GM12878 (cell line): ENCODE measurements at regions not wholly inside any gene's neighbourhood (a gene's known extent, or its start where the extent isn't known, plus 50 kb on each side); places are given as distances from the start of the nearest gene placed in this dataset.

Experiments
- ATAC-seq: fragments of 200-7000 bp; cut with Tn5 transposase; 3 replicates; pipeline ENCODE4 v1.9.1; 2020; ENCODE audit warnings: mild to moderate bottlenecking, moderate library complexity
- BruUV-seq: library from RNA; stranded (reverse); fragments of 400-500 nt; replicated peaks from 2 replicates; lab custom pipeline; 2021; lab: Mats Ljungman, UMichigan
- CTCF ChIA-PET: fragments of 300-600 bp; sonication (Branson Sonifier 250); formaldehyde crosslinking; extraction: SDS; loops from one replicate; lab custom pipeline; 2021; ENCODE audit warnings: inconsistent platforms; lab: Yijun Ruan, JAX
- POLR2A ChIA-PET: fragments of 350-600 bp; formaldehyde crosslinking; extraction: SDS; loops from one replicate; lab custom pipeline; 2021; ENCODE audit warnings: inconsistent platforms; lab: Charles Lee
- RAD21 ChIA-PET: fragments of 300-600 bp; sonication (Branson Sonifier 250); formaldehyde crosslinking; loops from one replicate; lab custom pipeline; 2023; ENCODE audit warnings: antibody characterized with exemption; ENCODE audit not compliant: unreplicated experiment; lab: Charles Lee
- SMC1A ChIA-PET: fragments of 300-600 bp; sonication (Branson Sonifier 250); formaldehyde crosslinking; loops from one replicate; lab custom pipeline; 2023; ENCODE audit not compliant: unreplicated experiment, uncharacterized antibody; lab: Charles Lee
- DNase-seq: peaks from one replicate; pipeline ENCODE4 v3.0.0-alpha.2; 2011; ENCODE audit warnings: low read depth, low spot score
- FAIRE-seq: peaks from 3 replicates; lab custom pipeline; 2011; peaks lifted over from hg19 to GRCh38; lab: Jason Lieb, UNC
- H2AFZ ChIP-seq: 2 replicates; pipeline ENCODE4 v1.6.0; 2011; ENCODE audit warnings: low read depth, low read length, control low read depth; ENCODE audit not compliant: control insufficient read depth
- H3K27ac ChIP-seq: 2 replicates; pipeline ENCODE4 v1.5.1; 2011; ENCODE audit warnings: control low read depth; ENCODE audit not compliant: control insufficient read depth, insufficient read depth
- H3K27me3 ChIP-seq, 2 experiments: replicated peaks in 1 of 2; 2 replicates each; pipeline versions ENCODE4 v1.6.0 to v1.6.1; 2011; ENCODE audit warnings: low read length in 1 of 2; ENCODE audit not compliant: control insufficient read depth in 2 of 2, insufficient read depth in 2 of 2
- H3K36me3 ChIP-seq, 2 experiments: 2 replicates each; pipeline ENCODE4 v1.5.1; 2011; ENCODE audit warnings: low read length in 1 of 2; ENCODE audit not compliant: control insufficient read depth in 2 of 2, insufficient read depth in 2 of 2
- H3K4me1 ChIP-seq: 2 replicates; pipeline ENCODE4 v1.6.1; 2011; ENCODE audit warnings: mild to moderate bottlenecking, low read length, moderate library complexity, mixed read lengths; ENCODE audit not compliant: control insufficient read depth, insufficient read depth
- H3K4me2 ChIP-seq: 2 replicates; pipeline ENCODE4 v1.6.0; 2011; ENCODE audit warnings: control low read depth; ENCODE audit not compliant: control insufficient read depth, insufficient read depth
- H3K4me3 ChIP-seq: fragments of 200-600 bp; sonication (generic); 2 replicates; pipeline ENCODE4 v1.5.1; 2016
- H3K79me2 ChIP-seq: 2 replicates; pipeline ENCODE4 v1.6.0; 2011; ENCODE audit warnings: low read length; ENCODE audit not compliant: control insufficient read depth, insufficient read depth
- H3K9ac ChIP-seq: 2 replicates; pipeline ENCODE4 v1.8.0; 2011; ENCODE audit warnings: low read length, control low read depth, mixed read lengths; ENCODE audit not compliant: control insufficient read depth, insufficient read depth
- H3K9me3 ChIP-seq: replicated peaks from 3 replicates; pipeline ENCODE4 v1.5.1; 2011; ENCODE audit warnings: mild to moderate bottlenecking, low read length; ENCODE audit not compliant: control insufficient read depth, insufficient read depth
- H4K20me1 ChIP-seq: 2 replicates; pipeline ENCODE4 v1.6.0; 2011; ENCODE audit not compliant: control insufficient read depth, insufficient read depth
- ETV6 ChIP-seq, 2 experiments: fragments of 450-650 bp in 1 of 2; IDR thresholded peaks in 1 of 2; conservative IDR thresholded peaks in 1 of 2; 2 replicates each; pipeline ENCODE4 v1.6.1; 2014; ENCODE audit warnings: antibody characterized with exemption in 1 of 2, borderline replicate concordance in 1 of 2, low read depth in 1 of 2, mild to moderate bottlenecking in 1 of 2, moderate library complexity in 1 of 2
- GABPA ChIP-seq: IDR thresholded peaks from 2 replicates; pipeline ENCODE4 v1.6.1; 2014; ENCODE audit warnings: antibody characterized with exemption, low read depth, mild to moderate bottlenecking, inconsistent platforms
- HDAC6 ChIP-seq: fragments of 200-600 bp; sonication (generic); IDR thresholded peaks from one replicate; pipeline ENCODE4 v1.8.0; 2017; ENCODE audit warnings: antibody characterized with exemption; ENCODE audit not compliant: unreplicated experiment
- HSF1 ChIP-seq: fragments of 150-350 bp; IDR thresholded peaks from 2 replicates; pipeline ENCODE4 v1.6.1; 2014; ENCODE audit warnings: mild to moderate bottlenecking, low read depth, low read length
- LARP7 ChIP-seq: fragments of 450-650 bp; IDR thresholded peaks from 2 replicates; pipeline ENCODE4 v1.6.1; 2017; ENCODE audit warnings: mild to moderate bottlenecking
- NFYB ChIP-seq: IDR thresholded peaks from 2 replicates; pipeline ENCODE4 v1.6.1; 2011; ENCODE audit warnings: low read depth, mild to moderate bottlenecking, low read length, improper control_type of control experiment, moderate library complexity; ENCODE audit not compliant: insufficient read depth
- NR2C1 ChIP-seq: fragments of 450-650 bp; IDR thresholded peaks from 2 replicates; pipeline ENCODE4 v1.6.1; 2017; ENCODE audit warnings: antibody characterized with exemption, mild to moderate bottlenecking, moderate library complexity
- NR2C2 ChIP-seq: IDR thresholded peaks from 2 replicates; pipeline ENCODE4 v1.6.1; 2011; ENCODE audit warnings: borderline replicate concordance, low read depth; ENCODE audit not compliant: control insufficient read depth, insufficient read length
- POLR2AphosphoS2 ChIP-seq: IDR thresholded peaks from 2 replicates; pipeline ENCODE4 v1.6.1; 2011; ENCODE audit warnings: low read depth, mild to moderate bottlenecking, low read length, improper control_type of control experiment, moderate library complexity
- RELA ChIP-seq: fragments of 450-650 bp; IDR thresholded peaks from 2 replicates; pipeline ENCODE4 v1.8.0; 2014; ENCODE audit warnings: borderline replicate concordance; ENCODE audit not compliant: partially characterized antibody
- SMAD5 ChIP-seq: IDR thresholded peaks from 2 replicates; pipeline ENCODE4 v1.6.1; 2016; ENCODE audit warnings: antibody characterized with exemption, low read depth
- SMARCA5 ChIP-seq: fragments of 450-650 bp; IDR thresholded peaks from 2 replicates; pipeline ENCODE4 v1.6.1; 2017; ENCODE audit warnings: mild to moderate bottlenecking
- SP1 ChIP-seq: IDR thresholded peaks from one replicate; pipeline ENCODE4 v1.6.1; 2011; ENCODE audit warnings: low read depth, low read length
- SREBF2 ChIP-seq: IDR thresholded peaks from 2 replicates; pipeline ENCODE4 v1.6.1; 2012; ENCODE audit warnings: mild to moderate bottlenecking, low read length
- TCF7 ChIP-seq: IDR thresholded peaks from 2 replicates; pipeline ENCODE4 v1.6.1; 2014; ENCODE audit warnings: antibody characterized with exemption, borderline replicate concordance
- YY1 ChIP-seq: IDR thresholded peaks from 2 replicates; pipeline ENCODE4 v1.6.1; 2011; ENCODE audit warnings: low read depth, mild to moderate bottlenecking, low read length
- ZNF24 ChIP-seq: fragments of 450-650 bp; IDR thresholded peaks from 2 replicates; pipeline ENCODE4 v1.6.1; 2017; ENCODE audit warnings: antibody characterized with exemption, mild to moderate bottlenecking
- in situ Hi-C: fragments of 300-500 bp; cut with MboI; formaldehyde crosslinking; loops from 9 replicates; pipeline ENCODE4 v1.14.3; 2018; ENCODE audit warnings: mixed read lengths
- intact Hi-C: fragments of 100-400 bp; cut with micrococcal nuclease; formaldehyde crosslinking; loops from one replicate; pipeline ENCODE4 v1.14.2; 2022; ENCODE audit not compliant: unreplicated experiment
- TF ChIP-seq, protein P1 (sequence below): fragments of 450-650 bp; formaldehyde crosslinking; IDR thresholded peaks from 2 replicates; pipeline ENCODE4 v1.5.0; 2022; ENCODE audit warnings: mild to moderate bottlenecking, missing genetic modification characterization

- no peak overlapping the region for H3K4me2 ChIP-seq
- no peaks in the 10 kb centered on the region for H3K79me2 ChIP-seq
- RAD21 ChIA-PET, result no interaction called here
- intact Hi-C loops, result no loop called here
- H3K36me3 ChIP-seq, result no peaks in the 10 kb centered on the region
- no peak for TF ChIP-seq ETV6 (conservative IDR thresholded peaks at IDR 0.05 in 1 of 2, IDR thresholded peaks at IDR 0.05 in 1 of 2; ENCODE audit: borderline replicate concordance in 1 of 2, low read depth in 1 of 2)
- no peak for TF ChIP-seq POLR2AphosphoS2
- no peak for TF ChIP-seq SMARCA5
- no peak for TF ChIP-seq TCF7
- TF ChIP-seq RELA, result no peak
- TF ChIP-seq NR2C1, result no peak
- TF ChIP-seq SMAD5, result no peak
- no peak for TF ChIP-seq GABPA
- no peak for TF ChIP-seq NFYB
- no peak for TF ChIP-seq YY1
- no peak for TF ChIP-seq SP1
- no peak for TF ChIP-seq LARP7
- TF ChIP-seq ZNF24, result no peak
- TF ChIP-seq, protein P1, sequence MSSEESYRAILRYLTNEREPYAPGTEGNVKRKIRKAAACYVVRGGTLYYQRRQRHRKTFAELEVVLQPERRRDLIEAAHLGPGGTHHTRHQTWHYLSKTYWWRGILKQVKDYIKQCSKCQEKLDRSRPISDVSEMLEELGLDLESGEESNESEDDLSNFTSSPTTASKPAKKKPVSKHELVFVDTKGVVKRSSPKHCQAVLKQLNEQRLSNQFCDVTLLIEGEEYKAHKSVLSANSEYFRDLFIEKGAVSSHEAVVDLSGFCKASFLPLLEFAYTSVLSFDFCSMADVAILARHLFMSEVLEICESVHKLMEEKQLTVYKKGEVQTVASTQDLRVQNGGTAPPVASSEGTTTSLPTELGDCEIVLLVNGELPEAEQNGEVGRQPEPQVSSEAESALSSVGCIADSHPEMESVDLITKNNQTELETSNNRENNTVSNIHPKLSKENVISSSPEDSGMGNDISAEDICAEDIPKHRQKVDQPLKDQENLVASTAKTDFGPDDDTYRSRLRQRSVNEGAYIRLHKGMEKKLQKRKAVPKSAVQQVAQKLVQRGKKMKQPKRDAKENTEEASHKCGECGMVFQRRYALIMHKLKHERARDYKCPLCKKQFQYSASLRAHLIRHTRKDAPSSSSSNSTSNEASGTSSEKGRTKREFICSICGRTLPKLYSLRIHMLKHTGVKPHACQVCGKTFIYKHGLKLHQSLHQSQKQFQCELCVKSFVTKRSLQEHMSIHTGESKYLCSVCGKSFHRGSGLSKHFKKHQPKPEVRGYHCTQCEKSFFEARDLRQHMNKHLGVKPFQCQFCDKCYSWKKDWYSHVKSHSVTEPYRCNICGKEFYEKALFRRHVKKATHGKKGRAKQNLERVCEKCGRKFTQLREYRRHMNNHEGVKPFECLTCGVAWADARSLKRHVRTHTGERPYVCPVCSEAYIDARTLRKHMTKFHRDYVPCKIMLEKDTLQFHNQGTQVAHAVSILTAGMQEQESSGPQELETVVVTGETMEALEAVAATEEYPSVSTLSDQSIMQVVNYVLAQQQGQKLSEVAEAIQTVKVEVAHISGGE (CRISPR knock-in tag), result no peak
- TF ChIP-seq SREBF2, result no peak
- TF ChIP-seq NR2C2, result no peak
- TF ChIP-seq HDAC6, result no peak
- TF ChIP-seq HSF1, result no peak
- TF ChIP-seq, all 136 proteins: peak for 0
- POLR2A ChIA-PET, result no interaction called here
- FAIRE-seq (no peak), DNase-seq (no peak), ATAC-seq (no peak)
- Histone ChIP-seq H4K20me1 (no peaks in the 10 kb centered on the region), H3K4me3 (no peak overlapping the region), H3K4me1 (no peaks in the 10 kb centered on the region), H3K27me3 (no peaks in the 10 kb centered on the region), H3K9ac (no peak overlapping the region), H3K9me3 (no peaks in the 10 kb centered on the region), H2AFZ (no peak overlapping the region), H3K27ac (no peak overlapping the region)
- in situ Hi-C loops, result no loop called here
- CTCF ChIA-PET, result interaction anchor here (0.8 kb wide), 1 partner anchor 229 kb away, joined by 3 read pairs; no protein-coding TSS in a partner anchor
- SMC1A ChIA-PET, result no interaction called here
- no TSS peak for BruUV-seq
These were observed 298.2 kb downstream of the PAX1 start for GRCh38 chr20:22003680-22004079.
